Hematopoietic multipotent progenitor cell (in vitro differentiated cells): ENCODE measurements at regions not wholly inside any gene's neighbourhood (a gene's known extent, or its start where the extent isn't known, plus 50 kb on each side); places are given as distances from the start of the nearest gene placed in this dataset.

ENCODE experiments used
- DNase-seq, 3 donors: peaks; one replicate each; pipeline ENCODE4 v3.0.0-alpha.2; 2011 to 2015; ENCODE audit warnings: low read depth in 2 of 3, low spot score in 2 of 3

DNA sequence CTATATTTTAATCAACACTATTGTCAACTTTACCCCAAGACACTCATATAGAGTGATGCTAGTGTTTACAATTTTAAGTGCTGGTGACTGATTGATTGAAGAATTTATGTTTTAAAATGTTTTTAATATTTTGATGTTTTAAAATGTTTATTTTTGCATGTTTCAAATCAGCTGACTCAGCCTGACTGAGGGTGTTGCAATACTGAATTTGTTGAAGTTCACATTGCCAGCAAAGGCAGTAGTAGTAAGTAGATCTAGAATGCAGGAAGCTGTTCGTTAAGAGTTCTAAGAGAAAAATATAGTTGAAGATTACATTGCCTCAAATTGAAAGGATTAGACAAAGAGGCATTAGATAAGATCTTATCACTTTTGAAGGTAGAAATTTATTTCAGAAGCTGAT is 977.6 kb downstream of the IGSF11 start:
- DNase-seq = no peak

DNA sequence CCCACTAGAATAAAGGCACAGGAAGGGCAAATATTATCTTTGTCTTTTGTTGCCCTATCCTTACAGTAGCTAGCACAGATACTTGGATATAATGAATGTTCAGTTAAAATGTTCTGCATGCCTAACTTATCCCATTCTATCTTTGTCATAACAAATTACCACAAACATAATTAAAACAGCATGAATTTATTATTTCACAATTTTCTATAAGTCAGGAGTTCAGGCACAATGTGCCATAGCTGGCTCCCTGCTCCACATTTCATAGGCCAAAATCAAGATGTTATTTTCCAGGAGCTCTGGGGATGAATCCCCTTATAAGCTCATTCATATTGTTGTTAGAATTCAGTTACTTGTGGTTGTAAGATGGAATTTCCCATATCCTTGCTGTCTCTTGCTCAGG is 975.5 kb downstream of the IGSF11 start:
- DNase-seq = no peak

DNA sequence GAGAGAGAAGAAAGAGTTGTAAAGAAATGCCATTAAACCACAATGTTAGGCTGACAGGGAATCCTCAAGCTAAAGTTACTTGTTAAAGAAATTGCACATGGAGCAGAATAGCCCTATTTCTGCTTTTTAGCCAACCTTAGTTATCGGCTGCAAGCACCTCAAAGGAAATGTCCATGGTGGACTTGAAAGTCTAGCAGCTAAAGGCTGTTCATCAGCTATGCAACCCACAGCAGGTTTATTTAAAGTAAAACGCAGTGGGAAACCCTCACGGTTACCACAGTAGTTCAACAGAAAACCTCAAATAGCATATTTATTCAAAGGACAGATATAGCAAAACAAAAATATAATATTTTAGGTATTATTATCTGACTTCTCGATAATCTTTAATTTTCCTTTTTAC is 967.2 kb downstream of the IGSF11 start:
- DNase-seq = no peak

DNA sequence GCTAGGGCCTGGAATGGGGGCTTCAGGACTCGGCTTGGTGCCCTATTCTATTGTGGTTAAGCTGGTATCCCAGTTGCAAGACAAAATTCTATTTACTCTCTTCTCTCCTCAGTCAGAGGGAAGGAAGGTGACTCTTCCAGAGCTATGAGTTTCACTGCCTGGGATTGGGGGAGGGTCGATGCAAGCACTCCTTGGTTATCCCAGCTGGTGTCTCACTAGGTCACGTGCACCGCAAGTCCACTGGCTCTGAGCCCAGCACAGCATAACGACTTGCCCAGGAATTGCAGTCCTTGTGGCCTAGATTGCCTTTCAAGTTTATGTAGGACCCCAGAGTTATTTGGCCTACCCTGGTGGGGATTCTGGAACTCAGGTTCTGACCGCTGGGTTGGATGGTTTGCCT is 958.8 kb downstream of the IGSF11 start:
- DNase-seq = no peak

DNA sequence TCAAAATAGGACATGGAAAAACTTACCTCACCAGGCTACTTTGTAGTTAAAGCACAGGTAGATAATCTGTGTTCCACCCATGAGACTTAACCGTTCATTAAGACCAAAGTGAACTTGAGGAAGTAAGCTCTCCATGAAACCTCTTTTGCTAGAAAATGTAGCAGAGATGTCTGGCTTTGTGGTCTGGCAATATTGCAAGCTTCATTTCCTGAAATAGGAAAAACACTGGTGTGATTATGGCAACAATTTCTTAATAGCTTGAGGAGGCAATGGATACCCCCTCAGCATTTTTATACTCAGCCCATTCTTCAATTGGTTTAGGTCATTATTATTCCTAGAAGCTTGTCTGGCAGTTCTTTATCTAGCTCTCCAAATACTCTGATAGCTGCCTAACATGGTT is 957.3 kb downstream of the IGSF11 start:
- DNase-seq = no peak

DNA sequence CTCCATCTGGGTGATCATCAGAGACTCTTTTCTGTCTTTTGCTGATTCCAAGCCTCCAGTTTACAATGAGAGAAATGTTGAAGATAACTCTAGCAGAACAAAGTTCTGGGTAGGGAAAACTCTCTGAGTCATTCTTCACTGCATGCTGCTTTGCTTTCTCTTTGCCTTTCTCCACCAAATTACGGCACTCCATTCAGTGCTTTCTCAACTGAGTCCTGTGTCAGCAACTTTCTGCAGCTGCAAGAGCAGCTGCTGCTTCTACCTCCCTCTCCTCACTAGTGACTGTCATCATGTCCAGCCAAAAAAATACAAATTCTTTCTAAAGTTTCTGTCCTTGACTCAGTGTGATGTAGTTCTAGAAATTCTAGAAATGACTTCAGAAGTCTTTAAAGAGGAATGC is 953.8 kb downstream of the IGSF11 start:
- DNase-seq = no peak

DNA sequence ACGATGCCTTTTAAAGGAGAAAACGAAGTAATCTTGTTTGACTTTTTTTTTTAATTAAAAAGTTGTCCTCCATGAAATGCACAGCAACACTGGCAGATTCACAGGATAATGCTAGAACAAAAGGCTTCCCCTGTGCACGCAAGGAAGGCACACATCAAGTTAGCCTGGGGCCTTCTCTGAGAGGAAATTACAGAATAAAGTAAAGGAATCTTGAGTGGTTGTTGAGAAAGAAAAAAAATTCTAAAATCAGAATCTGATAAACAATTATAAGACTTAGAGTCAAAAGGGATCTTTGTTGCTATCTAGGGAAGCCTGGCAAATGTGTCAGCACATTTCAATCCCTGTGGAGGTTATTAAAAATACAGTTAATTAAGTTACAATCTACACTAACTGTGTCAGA is 946.0 kb downstream of the IGSF11 start:
- DNase-seq = no peak

DNA sequence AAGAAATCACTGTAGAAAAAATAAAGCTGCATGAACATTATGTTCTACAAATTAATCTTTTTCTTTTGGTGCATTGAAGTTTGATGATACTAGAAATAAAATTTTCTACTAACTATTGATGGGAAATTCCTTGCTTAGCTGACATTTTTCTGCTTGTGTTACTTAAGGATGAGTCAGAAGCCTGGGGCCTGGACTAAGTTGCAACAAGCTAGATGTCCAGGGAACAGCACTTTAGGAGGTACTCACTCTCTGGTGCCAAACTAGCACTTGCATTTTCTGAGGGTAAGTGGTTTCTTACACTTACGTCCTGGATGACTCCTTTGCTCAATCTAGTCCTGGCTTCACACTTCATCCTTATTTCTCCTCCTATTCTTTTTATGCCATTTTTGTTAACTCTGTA is 945.1 kb downstream of the IGSF11 start:
- no peak for DNase-seq

DNA sequence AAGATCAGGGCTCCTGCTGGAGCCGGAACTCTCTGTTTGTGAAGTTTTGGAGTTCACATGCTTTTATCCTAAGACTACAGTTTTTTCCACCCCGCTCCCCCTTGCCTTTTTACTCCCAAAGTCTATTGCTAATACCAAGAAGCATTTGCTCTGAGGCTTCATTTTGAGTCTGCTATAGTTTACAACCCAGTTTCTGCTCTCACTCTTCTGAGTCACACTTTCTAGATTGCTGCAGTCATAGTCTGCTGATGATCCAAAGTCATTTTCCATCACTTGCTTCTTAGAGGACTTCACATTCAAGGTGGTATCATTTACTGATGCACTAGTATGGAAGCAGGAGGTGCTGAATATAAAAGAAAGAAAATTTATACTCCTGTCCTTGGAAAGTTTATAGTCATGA is 937.4 kb downstream of the IGSF11 start:
- no peak for DNase-seq

DNA sequence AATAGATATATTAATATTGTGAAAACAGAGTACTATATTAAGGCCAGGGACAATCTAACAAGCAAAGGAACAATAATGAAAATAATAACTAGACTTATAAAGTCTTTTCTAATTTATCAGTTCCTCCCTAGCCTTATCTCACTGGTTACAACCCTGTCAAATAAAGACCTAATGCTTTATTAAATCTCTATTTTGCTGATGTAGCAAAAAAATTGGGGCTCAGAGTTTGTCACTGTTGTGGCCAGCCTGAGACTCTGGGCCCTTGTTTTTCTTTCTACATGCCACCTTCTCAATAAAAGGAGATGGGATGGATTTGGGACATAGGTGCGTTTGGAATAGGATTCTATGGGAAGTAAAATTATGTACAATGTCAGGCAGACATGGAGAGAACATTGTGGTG is 937.0 kb downstream of the IGSF11 start:
- no peak for DNase-seq

DNA sequence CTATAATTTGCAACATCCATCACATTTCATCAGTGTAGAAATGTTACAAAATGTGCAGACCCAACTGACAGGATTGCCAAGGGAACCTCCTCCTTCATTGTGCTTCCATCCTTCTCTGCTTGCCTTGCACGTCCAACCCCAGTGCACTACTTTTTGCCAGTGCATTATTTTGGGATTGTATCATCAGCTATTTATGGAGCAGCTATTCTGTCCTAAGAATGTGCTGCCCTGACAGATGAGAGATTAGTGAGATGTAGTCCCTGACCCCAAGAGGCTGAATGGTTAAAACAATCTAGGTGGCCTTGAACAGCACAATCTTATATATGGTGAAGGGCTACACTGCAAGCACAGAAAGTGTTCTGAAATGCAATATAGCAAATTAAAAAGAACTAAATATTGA is 935.8 kb downstream of the IGSF11 start:
- DNase-seq = no peak

DNA sequence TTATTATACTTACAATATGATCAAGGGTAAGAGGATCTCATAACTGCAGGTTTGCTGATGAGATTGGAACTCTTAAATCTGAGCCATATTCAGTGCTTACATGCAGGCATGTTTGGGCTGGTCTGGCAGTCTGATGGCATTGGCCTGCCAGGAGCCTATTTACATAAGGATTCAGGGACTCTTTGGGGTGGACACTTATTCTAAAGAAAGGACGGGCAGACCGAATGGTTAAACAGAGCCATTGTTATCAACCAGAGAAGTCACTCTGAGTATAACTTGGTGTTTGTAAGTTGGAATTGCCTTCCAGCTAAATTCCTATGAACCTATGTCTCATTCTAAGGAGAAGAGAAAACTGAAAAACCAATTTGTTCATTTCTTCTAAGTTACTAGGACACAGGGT is 932.8 kb downstream of the IGSF11 start:
- no peak for DNase-seq

DNA sequence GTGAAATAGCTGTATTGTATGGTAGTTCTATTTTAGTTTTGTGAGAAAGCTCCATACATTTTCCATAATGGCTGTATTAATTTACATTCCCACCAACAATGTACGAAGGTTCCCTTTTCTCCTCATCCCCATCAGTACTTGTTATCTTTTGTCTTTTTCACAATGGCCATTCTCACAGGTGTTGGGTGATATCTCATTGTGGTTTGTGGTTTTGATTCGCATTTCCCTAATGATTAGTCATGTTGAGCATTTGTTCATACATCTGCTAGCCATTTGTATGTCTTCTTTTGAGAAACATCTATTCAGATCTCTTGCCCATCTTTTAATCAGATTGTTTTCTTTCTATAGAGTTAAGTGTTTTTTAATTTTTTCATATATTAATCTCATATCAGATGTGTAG is 931.9 kb downstream of the IGSF11 start:
- no peak for DNase-seq

DNA sequence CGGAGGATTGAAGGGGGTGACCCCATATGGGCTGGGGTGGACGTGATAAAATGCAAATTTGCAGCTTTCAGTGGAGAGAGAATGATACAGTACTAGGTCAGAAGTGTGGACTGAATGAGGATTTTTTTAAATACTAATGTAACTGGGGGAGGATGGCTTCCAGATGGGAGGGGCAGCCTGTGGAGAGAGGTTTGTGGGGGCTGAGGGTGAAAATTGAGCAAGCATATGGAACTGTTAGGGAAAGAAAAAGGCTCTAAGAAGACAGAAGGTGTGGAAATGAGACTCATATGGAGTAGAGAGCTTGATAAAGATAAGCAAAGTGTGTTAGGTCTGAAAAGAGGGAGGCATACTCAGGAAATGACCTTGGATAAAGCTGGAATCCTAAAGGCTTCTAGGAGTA is 926.4 kb downstream of the IGSF11 start:
- no peak for DNase-seq

DNA sequence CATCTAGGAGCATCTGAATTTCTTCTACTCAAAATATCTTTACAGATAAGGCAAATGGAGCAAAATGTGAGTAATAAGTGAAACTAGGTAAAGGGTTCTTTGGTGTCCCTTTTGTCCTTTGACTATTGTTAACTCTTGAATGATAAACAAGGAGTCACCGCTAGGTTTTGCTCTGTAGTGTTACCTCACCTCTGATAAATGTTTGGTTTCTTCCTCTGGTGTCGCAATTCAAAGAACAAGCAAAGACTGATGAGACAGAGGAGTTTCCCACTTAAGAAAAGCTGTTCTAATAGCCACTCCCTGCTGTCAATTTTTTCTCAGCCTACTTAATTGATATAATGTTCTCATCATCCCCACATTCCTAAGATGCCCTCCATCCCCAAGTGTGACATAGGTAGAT is 925.9 kb downstream of the IGSF11 start:
- DNase-seq = no peak

DNA sequence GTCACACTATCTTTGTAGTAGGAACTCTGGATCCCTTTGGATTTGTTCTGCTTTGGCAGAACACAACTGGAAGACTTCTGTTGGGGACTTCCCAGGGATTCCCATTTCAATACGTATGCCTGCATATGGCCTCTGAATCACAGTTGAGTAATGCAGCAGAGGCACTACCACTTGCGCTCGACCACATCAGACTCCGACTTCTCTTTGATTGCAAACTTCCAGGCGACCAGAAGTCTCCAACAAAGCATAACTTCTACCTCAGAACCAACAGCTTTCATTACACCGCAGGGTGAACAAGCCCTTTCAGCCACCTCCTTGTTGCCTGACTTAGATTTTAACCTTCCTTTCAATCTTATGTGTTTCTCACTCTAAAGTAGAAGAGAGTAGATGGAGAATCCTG is 924.4 kb downstream of the IGSF11 start:
- no peak for DNase-seq

DNA sequence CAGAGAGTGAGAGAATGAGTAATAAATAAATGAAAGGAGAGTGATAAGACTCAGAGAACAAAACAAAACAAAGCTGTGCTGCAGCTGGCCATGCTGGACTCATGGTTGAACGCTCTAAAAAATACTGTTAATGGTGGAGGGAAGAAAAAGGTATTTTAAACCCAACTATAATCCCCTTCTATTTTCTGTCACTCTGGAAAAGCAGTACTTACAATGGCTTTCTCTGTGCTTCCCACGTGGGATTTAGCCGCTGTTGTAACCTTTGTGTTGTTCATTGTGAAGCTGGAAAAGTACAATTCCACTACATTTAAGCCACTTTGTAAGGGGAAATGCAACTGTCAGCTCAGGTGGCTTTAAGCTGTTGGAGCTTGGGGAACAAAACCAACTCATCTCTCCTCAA is 917.7 kb downstream of the IGSF11 start:
- no peak for DNase-seq

DNA sequence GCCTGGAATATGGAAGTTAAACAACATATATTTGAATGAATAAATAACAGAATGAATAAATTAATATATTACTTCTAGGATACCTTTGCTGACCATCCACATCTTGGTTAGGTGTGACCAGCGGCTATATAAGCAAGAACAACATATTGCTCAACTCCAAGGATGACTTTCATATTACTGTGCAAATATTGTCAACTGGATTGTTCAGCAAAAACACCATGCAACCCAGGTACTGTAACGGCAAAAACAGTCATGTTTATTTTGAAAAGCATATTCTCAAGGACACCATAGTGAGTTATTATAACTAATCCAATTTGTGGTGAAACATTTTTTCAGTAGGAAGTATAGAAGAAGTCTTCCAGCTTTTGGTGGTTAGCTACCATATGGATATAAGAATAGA is 907.9 kb downstream of the IGSF11 start:
- no peak for DNase-seq

DNA sequence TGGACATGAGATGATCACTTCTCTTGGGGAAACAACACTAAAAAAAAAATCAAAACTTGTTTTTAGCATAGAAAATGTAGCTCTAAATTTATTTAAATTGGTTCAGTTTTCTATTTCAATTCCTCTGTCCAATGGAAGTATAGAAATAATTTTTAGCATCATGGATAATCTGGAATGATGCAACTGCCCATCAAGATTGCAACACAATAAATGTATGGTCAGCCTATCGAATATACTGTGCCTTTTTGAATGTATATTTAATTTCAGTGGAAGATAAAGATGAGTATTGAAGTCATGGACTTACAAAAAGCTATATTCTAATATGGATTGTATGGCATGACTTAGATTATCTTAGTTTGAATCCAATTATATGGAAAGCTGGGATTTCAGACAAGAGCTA is 906.7 kb downstream of the IGSF11 start:
- DNase-seq = no peak

DNA sequence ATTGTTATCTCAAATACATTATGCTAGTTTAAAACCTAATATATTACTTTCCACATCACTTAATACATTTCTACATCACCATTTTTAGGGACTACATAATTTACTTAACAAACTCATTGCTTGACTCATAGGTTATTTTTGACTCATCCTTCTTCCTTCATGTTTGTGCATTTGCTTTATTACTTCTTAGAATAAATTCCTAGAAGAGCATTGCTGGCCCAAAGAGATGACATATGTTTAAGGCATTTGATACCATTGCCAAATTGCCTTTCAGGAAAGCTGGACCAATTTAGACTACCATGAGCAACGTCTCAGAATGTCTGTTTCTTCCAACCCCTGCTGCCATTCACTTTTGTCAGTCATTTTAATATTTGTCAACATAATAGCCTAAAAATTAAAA is 905.8 kb downstream of the IGSF11 start:
- DNase-seq = no peak

DNA sequence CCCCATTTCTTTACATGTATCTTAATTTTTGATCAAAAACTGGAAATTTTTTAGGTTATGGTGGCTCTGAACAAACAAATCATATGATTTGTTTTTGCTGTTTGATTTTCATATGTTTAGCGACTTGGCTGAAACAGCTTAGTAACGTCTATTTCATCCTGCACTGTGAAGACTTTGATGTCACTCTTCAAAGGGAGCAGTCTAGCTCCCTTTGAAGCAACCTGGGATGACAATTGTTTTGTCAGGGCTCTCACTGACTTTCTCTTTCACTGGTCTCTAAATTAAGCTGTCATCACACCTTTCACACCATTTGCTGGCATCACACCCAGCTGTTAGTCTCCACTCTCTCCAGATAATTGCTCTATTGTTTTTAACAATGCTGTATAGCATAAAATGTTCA is 896.9 kb downstream of the IGSF11 start:
- no peak for DNase-seq

DNA sequence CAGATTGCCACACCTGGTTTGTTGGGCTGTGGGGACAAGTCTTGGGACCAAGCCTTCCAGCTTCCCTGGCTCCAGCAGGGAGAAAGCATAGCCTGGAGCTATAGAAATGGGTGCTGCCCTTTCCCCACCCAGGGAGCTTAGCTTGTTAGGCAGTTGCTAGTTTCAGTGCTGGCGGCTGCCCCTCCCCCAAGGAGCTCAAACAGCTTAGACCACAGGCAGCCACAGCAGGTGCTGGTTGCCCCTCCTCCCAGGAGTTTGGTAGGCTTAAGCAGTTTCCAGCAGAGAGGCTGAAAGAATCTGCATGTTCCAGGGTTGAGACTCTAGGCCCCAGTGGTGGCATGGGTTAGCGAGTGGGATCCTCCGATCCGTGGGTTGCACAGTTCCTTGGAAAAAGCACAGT is 889.7 kb downstream of the IGSF11 start:
- DNase-seq = no peak

DNA sequence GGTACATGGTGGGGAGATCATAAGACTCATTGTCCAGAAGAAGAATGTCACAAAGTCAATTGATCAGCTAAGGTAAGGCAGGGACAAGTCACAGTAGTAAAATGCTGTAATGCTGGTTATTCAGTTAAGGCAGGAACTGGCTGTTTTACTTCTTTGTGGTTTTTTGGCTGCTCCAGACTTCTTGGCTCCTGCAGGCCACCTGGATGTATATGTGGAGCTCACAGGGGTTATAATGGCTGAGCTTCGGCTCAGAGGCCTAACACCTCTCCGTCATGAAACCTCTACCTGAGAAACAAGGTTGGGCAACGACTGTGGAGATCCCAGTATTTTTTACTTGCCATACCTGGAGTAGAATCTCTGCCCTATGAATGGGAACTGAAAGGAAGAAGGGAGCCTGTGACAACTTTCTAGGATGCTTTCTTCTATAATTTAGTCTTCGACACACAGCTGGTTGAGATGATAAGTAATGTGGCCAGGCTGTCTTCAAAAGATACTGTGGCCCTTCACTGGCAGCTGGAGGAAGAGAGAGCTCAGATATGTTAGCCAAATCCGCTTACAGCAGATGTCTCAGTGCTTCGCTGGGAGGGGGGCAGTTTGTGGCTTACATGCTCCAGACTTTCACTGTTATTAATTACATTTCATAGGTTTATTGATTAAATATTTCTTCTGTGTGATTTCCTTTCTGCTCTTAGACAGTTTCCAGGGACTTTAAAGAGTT is 887.8 kb downstream of the IGSF11 start:
- no peak for DNase-seq
